ENCODE measurements at regions not wholly inside any gene's neighbourhood (a gene's known extent, or its start where the extent isn't known, plus 50 kb on each side); places are given as distances from the start of the nearest gene placed in this dataset.

DNA sequence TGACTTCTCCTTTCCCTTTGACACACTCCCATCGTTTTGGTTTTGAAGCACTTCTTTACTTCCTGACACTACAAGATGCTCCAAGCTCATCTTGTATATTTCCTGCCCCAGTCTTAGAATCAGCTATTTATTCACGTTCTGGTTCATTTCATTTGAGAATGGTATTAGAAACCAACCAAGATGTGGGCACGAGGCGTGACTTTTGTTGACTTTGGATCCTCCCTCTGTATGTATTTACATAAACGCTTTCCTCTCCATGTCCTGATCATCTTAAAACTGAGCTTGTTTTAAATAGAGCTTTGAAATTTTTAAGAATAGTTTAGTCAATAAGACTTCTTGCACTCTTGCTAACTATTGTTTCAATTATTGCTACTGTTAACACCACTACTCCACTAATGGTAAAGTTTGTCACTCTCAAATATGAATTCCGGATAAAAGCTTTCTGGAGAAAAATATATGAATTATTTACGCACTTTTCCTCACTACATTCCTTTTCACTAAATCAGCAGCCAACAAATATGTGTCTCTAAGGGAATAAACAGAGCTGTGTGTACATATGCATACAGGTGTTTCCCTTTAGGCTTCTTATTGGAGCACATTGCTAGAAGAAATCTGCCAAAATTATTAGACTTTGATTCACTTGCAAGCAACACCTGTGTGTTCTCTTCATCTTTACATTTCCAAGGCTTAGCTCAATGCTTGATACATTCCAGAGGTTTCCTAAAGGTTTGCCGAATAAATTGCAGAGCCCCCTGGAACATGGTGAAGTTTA is 77.3 kb upstream of the TMEM244 start:
- Mint-ChIP-seq H3K36me3 (no peaks in the 10 kb centered on the region), H3K27ac (no peak overlapping the region), H3K27me3 (peaks cover 12% of the 10 kb centered on the region), H3K4me1 (ENCODE audit: low read depth) (no peaks in the 10 kb centered on the region), H3K9me3 (no peaks in the 10 kb centered on the region), H3K4me3 (no peak overlapping the region)
- intact Hi-C loops (cut with micrococcal nuclease) = loop anchor here (2.0 kb wide), 1 partner anchor 340 kb away; no protein-coding TSS in a partner anchor
- ChIA-PET POLR2A (no interaction called here), CTCF (interaction anchor here (0.6 to 2.7 kb wide), 12 partner anchors 24 to 438 kb away, joined by 3 to 11 read pairs (median 3); partner anchors contain the start of gene TMEM244)
- no peak for DNase-seq

DNA sequence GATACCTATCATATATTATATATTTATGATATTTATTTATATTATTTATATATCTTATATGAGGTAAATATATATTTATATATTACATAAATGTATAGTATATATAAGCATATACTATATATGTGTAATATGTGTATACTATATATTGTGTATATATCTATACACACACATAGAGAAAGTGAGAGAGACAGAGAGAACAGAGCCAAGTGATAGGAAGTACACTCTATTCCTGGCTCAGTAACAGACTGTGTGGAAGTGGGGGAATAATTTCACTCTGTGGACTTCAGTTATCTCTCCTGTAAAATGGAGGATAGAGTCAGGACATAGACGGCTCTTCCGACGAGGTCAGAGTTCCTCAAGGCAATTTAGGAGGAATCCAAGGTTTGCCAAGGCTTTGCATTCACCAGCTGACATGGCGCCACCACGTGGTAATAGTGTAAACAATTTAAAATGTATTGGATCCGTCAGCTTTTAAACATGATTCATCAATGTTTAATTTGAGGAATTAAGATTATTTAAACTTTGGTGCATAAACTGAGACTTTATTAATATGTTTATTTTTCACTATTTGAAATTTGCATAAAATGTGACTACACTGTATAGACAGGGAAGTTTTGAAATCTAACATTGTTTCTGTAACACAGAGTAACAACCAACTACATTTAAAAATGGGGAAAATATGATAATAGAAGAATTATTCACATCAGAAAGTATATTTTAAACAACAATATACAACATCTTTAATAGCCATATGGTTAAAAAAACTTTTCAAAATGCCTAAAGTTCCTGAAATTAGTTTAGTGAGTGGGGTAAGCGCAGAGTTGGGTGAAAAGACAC is 75.4 kb upstream of the TMEM244 start:
- no peaks in the 10 kb centered on the region for H3K9me3 Mint-ChIP-seq
- intact Hi-C loops (cut with micrococcal nuclease) = loop anchor here (1.0 to 2.0 kb wide), 3 partner anchors 43 to 438 kb away; no protein-coding TSS in a partner anchor
- POLR2A ChIA-PET = no interaction called here
- peaks cover 12% of the 10 kb centered on the region for H3K27me3 Mint-ChIP-seq
- DNase-seq = peak; percentile 44
- no peak overlapping the region for H3K27ac Mint-ChIP-seq
- H3K36me3 Mint-ChIP-seq = no peaks in the 10 kb centered on the region
- H3K4me1 Mint-ChIP-seq (ENCODE audit: low read depth) = no peaks in the 10 kb centered on the region
- CTCF ChIA-PET = interaction anchor here (0.7 to 1.1 kb wide), 6 partner anchors 9 to 437 kb away, joined by 3 to 5 read pairs (median 4); no protein-coding TSS in a partner anchor
- no peak overlapping the region for H3K4me3 Mint-ChIP-seq

DNA sequence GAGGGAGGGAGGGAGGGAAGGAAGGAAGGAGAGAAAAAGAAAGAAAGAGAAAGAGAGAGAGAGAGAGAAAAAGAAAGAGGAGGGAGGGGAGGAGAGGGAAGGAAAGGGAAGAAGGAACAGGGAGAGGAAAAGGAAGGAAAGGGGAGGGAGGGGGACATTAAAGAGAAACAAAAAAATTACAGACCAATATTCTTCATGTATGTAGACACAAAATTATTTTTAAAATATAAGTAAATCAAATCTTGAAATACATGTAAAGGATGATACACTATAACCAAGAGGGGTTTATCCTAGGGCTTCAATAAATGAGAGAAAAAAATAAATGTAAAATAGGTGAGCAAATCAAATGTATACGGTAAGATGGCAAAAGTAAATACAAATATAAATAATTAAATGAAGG is 71.2 kb upstream of the TMEM244 start:
- intact Hi-C loops (cut with micrococcal nuclease) = no loop called here
- no peaks in the 10 kb centered on the region for H3K27me3 Mint-ChIP-seq
- ChIA-PET POLR2A (no interaction called here), CTCF (interaction anchor here (1.2 to 1.3 kb wide), 2 partner anchors 16 to 89 kb away, joined by 3 to 4 read pairs; no protein-coding TSS in a partner anchor)
- H3K36me3 Mint-ChIP-seq = no peaks in the 10 kb centered on the region
- H3K9me3 Mint-ChIP-seq = no peaks in the 10 kb centered on the region
- no peaks in the 10 kb centered on the region for H3K4me1 Mint-ChIP-seq (ENCODE audit: low read depth)
- no peak overlapping the region for H3K4me3 Mint-ChIP-seq
- H3K27ac Mint-ChIP-seq = no peak overlapping the region
- no peak for DNase-seq

DNA sequence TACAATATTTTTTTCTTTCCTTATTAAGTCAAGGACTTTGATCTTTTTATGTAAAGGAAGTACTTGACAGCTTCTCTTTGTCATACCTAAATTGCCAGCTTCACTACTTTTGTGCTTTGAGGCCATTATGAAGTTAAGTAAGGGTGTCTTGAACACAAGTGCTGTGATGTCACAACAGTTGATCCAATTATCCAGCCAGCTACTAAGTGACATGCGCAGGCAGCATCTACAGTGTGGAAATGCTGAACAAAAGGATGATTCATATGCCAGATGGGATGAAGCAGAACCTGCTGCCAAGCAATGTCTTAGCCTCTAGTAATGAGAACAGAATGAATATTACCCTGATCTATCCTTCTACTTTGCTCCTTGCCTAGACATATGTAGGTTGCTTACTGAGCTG is 68.3 kb upstream of the TMEM244 start:
- Mint-ChIP-seq H3K36me3 (no peaks in the 10 kb centered on the region), H3K27ac (no peak overlapping the region), H3K4me3 (no peak overlapping the region), H3K9me3 (no peaks in the 10 kb centered on the region), H3K27me3 (no peaks in the 10 kb centered on the region), H3K4me1 (ENCODE audit: low read depth) (no peaks in the 10 kb centered on the region)
- intact Hi-C loops (cut with micrococcal nuclease) = no loop called here
- ChIA-PET CTCF (interaction anchor here (1.5 kb wide), 1 partner anchor 91 kb away, joined by 5 read pairs; no protein-coding TSS in a partner anchor), POLR2A (no interaction called here)
- DNase-seq = no peak

DNA sequence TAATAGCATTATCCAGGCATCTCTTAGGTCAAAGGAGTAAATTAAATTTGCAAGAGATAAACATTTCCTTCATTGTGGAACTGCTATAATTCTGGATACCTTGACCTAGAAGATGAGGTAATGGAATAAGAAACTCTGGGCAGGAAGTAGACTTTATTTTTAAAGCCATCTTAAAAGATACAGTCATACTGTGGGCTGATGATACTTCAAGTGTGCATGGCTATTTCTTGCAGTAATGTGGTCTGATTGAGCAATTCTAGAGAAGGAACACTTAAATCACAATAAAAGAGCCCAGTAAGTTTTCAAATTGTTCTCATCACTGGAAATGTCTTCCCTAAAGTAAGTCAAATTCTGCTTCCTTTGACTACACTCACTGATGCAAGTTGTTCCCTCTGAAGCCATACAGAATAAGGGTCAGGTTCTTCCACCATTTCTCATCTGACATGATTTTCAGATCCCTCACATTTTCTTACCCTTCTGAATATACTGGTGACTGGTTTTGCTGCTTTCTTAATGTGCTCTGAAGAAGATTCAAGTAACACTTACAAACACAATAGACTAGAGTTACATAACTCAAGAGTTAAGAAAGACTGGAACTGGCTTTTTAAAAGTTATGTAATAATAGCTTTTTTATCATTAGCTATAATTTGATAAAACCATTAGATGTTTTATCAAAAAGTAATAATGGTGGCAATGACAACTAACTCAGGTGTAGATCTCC is 62.6 kb upstream of the TMEM244 start:
- no peak for DNase-seq
- POLR2A ChIA-PET = no interaction called here
- Mint-ChIP-seq H3K36me3 (no peaks in the 10 kb centered on the region), H3K4me3 (no peak overlapping the region), H3K27ac (no peak overlapping the region), H3K9me3 (no peaks in the 10 kb centered on the region), H3K27me3 (no peaks in the 10 kb centered on the region), H3K4me1 (ENCODE audit: low read depth) (no peaks in the 10 kb centered on the region)
- intact Hi-C loops (cut with micrococcal nuclease) = no loop called here
- CTCF ChIA-PET = no interaction called here

DNA sequence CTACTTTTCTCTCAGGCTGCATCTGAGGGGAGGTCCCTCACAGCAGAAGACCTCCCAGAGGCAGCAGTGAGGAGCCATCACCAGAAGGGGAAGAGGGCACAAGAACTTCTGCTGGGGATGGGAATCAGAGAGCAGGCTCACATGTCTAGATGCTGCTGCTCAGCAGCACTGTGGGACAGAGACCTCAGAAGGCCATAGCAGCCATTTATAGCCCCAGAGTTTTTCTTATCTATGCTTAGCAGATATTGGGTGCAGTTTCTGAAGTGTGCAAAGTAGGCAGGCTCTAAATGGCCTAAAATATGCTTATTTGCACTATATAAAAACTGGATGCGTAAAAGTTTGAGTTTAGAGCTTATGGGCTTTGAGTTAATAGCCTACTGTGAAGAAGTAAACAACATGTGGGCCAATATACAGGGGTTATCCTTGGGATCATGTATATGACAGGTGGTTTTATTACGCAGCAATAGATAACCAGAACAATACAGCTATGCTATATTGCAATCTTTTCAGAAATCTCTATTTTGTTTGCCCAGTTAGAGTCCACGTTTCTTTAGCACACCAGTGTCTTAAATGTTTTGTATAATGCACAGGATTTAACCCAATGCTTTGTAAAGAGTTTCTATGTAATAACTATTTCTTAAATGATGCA is 60.2 kb upstream of the TMEM244 start:
- H3K4me1 Mint-ChIP-seq (ENCODE audit: low read depth) = no peaks in the 10 kb centered on the region
- DNase-seq = no peak
- POLR2A ChIA-PET = no interaction called here
- H3K27ac Mint-ChIP-seq = no peak overlapping the region
- H3K4me3 Mint-ChIP-seq = no peak overlapping the region
- H3K9me3 Mint-ChIP-seq = no peaks in the 10 kb centered on the region
- H3K27me3 Mint-ChIP-seq = no peaks in the 10 kb centered on the region
- H3K36me3 Mint-ChIP-seq = no peaks in the 10 kb centered on the region
- intact Hi-C loops (cut with micrococcal nuclease) = no loop called here
- CTCF ChIA-PET = interaction anchor here (1.0 kb wide), 1 partner anchor 15 kb away, joined by 3 read pairs; no protein-coding TSS in a partner anchor

DNA sequence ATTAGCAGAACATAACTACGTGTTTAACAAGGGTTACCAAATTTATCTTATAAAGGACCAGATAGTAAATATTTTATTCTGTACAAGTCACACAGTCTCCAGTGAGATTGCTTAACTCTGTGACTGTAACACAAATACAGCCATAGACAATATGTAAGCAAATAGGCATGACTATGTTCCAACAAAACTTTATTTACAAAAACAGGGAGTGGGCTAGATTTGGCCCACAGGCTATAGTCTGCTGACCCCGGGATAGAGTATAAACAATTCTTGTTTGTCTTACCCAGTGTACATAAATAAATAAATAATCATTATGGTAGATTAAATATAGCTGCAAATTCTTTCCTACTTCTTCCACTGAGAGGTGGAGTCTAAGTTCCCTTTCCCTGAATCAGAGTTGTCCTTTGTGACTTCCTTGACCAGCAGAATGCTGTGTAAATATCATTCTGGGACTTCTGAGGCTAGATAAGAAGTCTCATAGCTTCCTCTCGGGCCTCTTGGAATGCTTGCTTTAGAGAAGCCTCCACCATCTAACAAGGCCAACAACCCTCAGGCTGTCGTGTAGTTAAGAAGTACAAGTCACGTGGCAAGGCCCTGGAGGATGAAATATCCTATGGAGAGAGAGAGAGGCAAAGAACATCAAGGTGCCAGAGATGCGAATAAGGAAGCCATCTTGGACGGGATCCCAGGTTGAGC is 59.1 kb upstream of the TMEM244 start:
- intact Hi-C loops (cut with micrococcal nuclease) = no loop called here
- Mint-ChIP-seq H3K9me3 (no peaks in the 10 kb centered on the region), H3K4me1 (ENCODE audit: low read depth) (no peaks in the 10 kb centered on the region), H3K27me3 (no peaks in the 10 kb centered on the region), H3K27ac (no peak overlapping the region), H3K36me3 (no peaks in the 10 kb centered on the region), H3K4me3 (no peak overlapping the region)
- no peak for DNase-seq
- CTCF ChIA-PET = interaction anchor here (0.7 kb wide), 1 partner anchor 322 kb away, joined by 4 read pairs; no protein-coding TSS in a partner anchor
- POLR2A ChIA-PET = no interaction called here

DNA sequence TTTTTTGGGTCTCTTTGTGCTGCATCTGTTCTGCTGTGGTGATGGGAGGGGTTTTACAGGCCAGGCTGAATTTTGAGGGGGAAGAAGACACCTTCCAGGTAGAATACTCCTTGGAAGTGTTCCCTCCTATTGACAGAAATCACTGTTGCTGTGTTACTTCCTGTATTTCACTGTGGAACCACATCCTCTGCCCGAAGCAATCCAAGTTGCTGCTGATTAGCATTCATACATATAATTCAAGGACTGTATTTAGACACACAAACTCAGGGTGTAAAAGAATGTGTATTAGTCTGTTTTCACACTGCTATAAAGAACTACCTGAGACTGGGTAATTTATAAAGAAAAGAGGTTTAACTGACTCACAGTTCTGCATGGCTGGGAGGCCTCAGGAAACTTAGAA is 50.6 kb upstream of the TMEM244 start:
- H3K36me3 Mint-ChIP-seq = no peaks in the 10 kb centered on the region
- H3K9me3 Mint-ChIP-seq = no peaks in the 10 kb centered on the region
- intact Hi-C loops (cut with micrococcal nuclease) = no loop called here
- H3K4me1 Mint-ChIP-seq (ENCODE audit: low read depth) = peaks cover 7% of the 10 kb centered on the region
- no peaks in the 10 kb centered on the region for H3K27me3 Mint-ChIP-seq
- H3K27ac Mint-ChIP-seq = no peak overlapping the region
- ChIA-PET CTCF (no interaction called here), POLR2A (no interaction called here)
- DNase-seq = no peak
- H3K4me3 Mint-ChIP-seq = no peak overlapping the region

Data from activated CD4-positive, alpha-beta memory T cell treated with anti-CD3 and anti-CD28 coated beads for 36 hours (primary cell).